IMR-90 (cell line): ENCODE measurements at regions not wholly inside any gene's neighbourhood (a gene's known extent, or its start where the extent isn't known, plus 50 kb on each side); places are given as distances from the start of the nearest gene placed in this dataset.

Source experiments
- ATAC-seq: fragments of 200-7000 bp; cut with Tn5 transposase; 2 replicates; pipeline ENCODE4 v1.9.1; 2020; ENCODE audit warnings: low read depth, mild to moderate bottlenecking, moderate library complexity
- BruUV-seq: library from RNA; stranded (reverse); fragments of 400-500 nt; replicated peaks from 2 replicates; lab custom pipeline; 2021; lab: Mats Ljungman, UMichigan
- CTCF ChIA-PET: fragments of 300-600 bp; formaldehyde crosslinking; extraction: SDS; loops from one replicate; lab custom pipeline; 2021; ENCODE audit warnings: antibody characterized with exemption; lab: Yijun Ruan, JAX
- POLR2A ChIA-PET: fragments of 300-600 bp; sonication (Branson Sonifier 250); formaldehyde crosslinking; loops from one replicate; lab custom pipeline; 2022; ENCODE audit warnings: antibody characterized with exemption; ENCODE audit not compliant: unreplicated experiment; lab: Charles Lee
- DNase-seq: peaks from one replicate; pipeline ENCODE4 v3.0.0; 2013
- H2AFZ ChIP-seq: replicated peaks from 2 replicates; pipeline ENCODE3; 2013; ENCODE audit warnings: low read length, mild to moderate bottlenecking; ENCODE audit not compliant: poor library complexity
- H2AK5ac ChIP-seq: 2 replicates; pipeline ENCODE4 v1.6.1; 2013; ENCODE audit warnings: low read depth, low read length, inconsistent platforms
- H2AK9ac ChIP-seq: replicated peaks from 2 replicates; pipeline ENCODE3; 2013; ENCODE audit warnings: mild to moderate bottlenecking, low read depth, low read length, moderate library complexity; ENCODE audit not compliant: poor library complexity
- H2BK120ac ChIP-seq: 2 replicates; pipeline ENCODE4 v1.6.1; 2013; ENCODE audit warnings: low read depth, low read length, inconsistent platforms
- H2BK15ac ChIP-seq: 3 replicates; pipeline ENCODE4 v1.6.1; 2013; ENCODE audit warnings: low read depth, low read length, inconsistent platforms
- H2BK20ac ChIP-seq: 2 replicates; pipeline ENCODE4 v1.6.1; 2013; ENCODE audit warnings: low read depth, mild to moderate bottlenecking, inconsistent platforms, low read length, moderate library complexity
- H2BK5ac ChIP-seq: 2 replicates; pipeline ENCODE4 v1.6.1; 2013; ENCODE audit warnings: mild to moderate bottlenecking, low read depth, low read length, inconsistent platforms; ENCODE audit not compliant: poor library complexity, severe bottlenecking
- H3K14ac ChIP-seq: replicated peaks from 2 replicates; pipeline ENCODE4 v1.6.1; 2013; ENCODE audit warnings: low read depth, low read length, inconsistent platforms
- H3K18ac ChIP-seq: 2 replicates; pipeline ENCODE4 v1.6.1; 2013; ENCODE audit warnings: low read depth, low read length, control low read depth
- H3K23ac ChIP-seq: 2 replicates; pipeline ENCODE4 v1.6.1; 2013; ENCODE audit warnings: low read depth, low read length, inconsistent platforms
- H3K27ac ChIP-seq: 2 replicates; pipeline ENCODE4 v1.5.1; 2013; ENCODE audit warnings: mild to moderate bottlenecking, control low read depth, low read length; ENCODE audit not compliant: insufficient read depth
- H3K27me3 ChIP-seq: 2 replicates; pipeline ENCODE4 v1.6.1; 2013; ENCODE audit warnings: low read length; ENCODE audit not compliant: control insufficient read depth, insufficient read depth
- H3K36me3 ChIP-seq: 2 replicates; pipeline ENCODE4 v1.6.1; 2013; ENCODE audit warnings: low read length, mixed read lengths; ENCODE audit not compliant: control insufficient read depth, insufficient read depth
- H3K4ac ChIP-seq: 2 replicates; pipeline ENCODE4 v1.6.1; 2013; ENCODE audit warnings: low read depth, low read length, inconsistent platforms
- H3K4me1 ChIP-seq: 2 replicates; pipeline ENCODE4 v1.6.1; 2013; ENCODE audit warnings: low read length, mixed read lengths; ENCODE audit not compliant: control insufficient read depth, insufficient read depth
- H3K4me2 ChIP-seq: 2 replicates; pipeline ENCODE4 v1.6.1; 2013; ENCODE audit warnings: low read depth, mild to moderate bottlenecking, control low read depth, low read length, moderate library complexity
- H3K4me3 ChIP-seq: 2 replicates; pipeline ENCODE4 v1.5.1; 2013; ENCODE audit warnings: low read depth, mild to moderate bottlenecking, control low read depth, low read length, moderate library complexity; ENCODE audit not compliant: insufficient read depth
- H3K56ac ChIP-seq: 2 replicates; pipeline ENCODE4 v1.6.1; 2013; ENCODE audit warnings: low read length, inconsistent platforms; ENCODE audit not compliant: insufficient read depth; ENCODE audit errors: extremely low read depth
- H3K79me1 ChIP-seq, 2 experiments: 2 replicates each; pipeline ENCODE4 v1.6.1; 2013; ENCODE audit warnings: low read length in 2 of 2, inconsistent platforms in 1 of 2, low read depth in 1 of 2
- H3K9ac ChIP-seq: 2 replicates; pipeline ENCODE4 v1.6.1; 2013; ENCODE audit warnings: low read depth, low read length, control low read depth
- H3K9me1 ChIP-seq: 2 replicates; pipeline ENCODE4 v1.6.1; 2013; ENCODE audit warnings: low read length, inconsistent platforms; ENCODE audit not compliant: insufficient read depth
- H3K9me3 ChIP-seq: 2 replicates; pipeline ENCODE4 v1.6.1; 2013; ENCODE audit warnings: low read length; ENCODE audit not compliant: control insufficient read depth, insufficient read depth
- H4K20me1 ChIP-seq: 2 replicates; pipeline ENCODE4 v1.6.1; 2013; ENCODE audit warnings: low read length, inconsistent platforms; ENCODE audit not compliant: insufficient read depth
- H4K5ac ChIP-seq: 2 replicates; pipeline ENCODE4 v1.6.1; 2013; ENCODE audit warnings: mild to moderate bottlenecking, low read depth, low read length, control low read depth
- H4K8ac ChIP-seq, 2 experiments: 2 replicates each; pipeline ENCODE4 v1.6.1; 2013; ENCODE audit warnings: low read depth in 2 of 2, low read length in 2 of 2, control low read depth in 1 of 2, inconsistent platforms in 1 of 2
- H4K91ac ChIP-seq: 2 replicates; pipeline ENCODE4 v1.6.1; 2013; ENCODE audit warnings: low read depth, low read length, inconsistent platforms; ENCODE audit not compliant: insufficient read depth
- BHLHE40 ChIP-seq: fragments of 150-350 bp; IDR thresholded peaks from 2 replicates; pipeline ENCODE4 v1.6.1; 2016; ENCODE audit warnings: mild to moderate bottlenecking, low read depth, low read length
- CEBPB ChIP-seq: IDR thresholded peaks from 2 replicates; pipeline ENCODE4 v1.6.1; 2012; ENCODE audit warnings: low read depth, low read length, improper control_type of control experiment
- CHD1 ChIP-seq: IDR thresholded peaks from 2 replicates; pipeline ENCODE4 v1.6.1; 2012; ENCODE audit warnings: low read depth, low read length, improper control_type of control experiment
- FOS ChIP-seq: fragments of 150-350 bp; IDR thresholded peaks from 2 replicates; pipeline ENCODE4 v1.6.1; 2016; ENCODE audit warnings: low read depth, low read length
- MAFK ChIP-seq: IDR thresholded peaks from 2 replicates; pipeline ENCODE4 v1.6.1; 2012; ENCODE audit warnings: low read depth, low read length, improper control_type of control experiment
- MAZ ChIP-seq: IDR thresholded peaks from 2 replicates; pipeline ENCODE4 v1.6.1; 2012; ENCODE audit warnings: low read depth, mild to moderate bottlenecking, low read length, improper control_type of control experiment, moderate library complexity, borderline replicate concordance
- MXI1 ChIP-seq: IDR thresholded peaks from 2 replicates; pipeline ENCODE4 v1.6.1; 2012; ENCODE audit warnings: low read depth, mild to moderate bottlenecking, low read length, moderate library complexity, borderline replicate concordance
- NFE2L2 ChIP-seq: fragments of 150-350 bp; IDR thresholded peaks from 2 replicates; pipeline ENCODE4 v1.6.1; 2016; ENCODE audit warnings: low read depth, mild to moderate bottlenecking, low read length
- POLR2A ChIP-seq: IDR thresholded peaks from 2 replicates; pipeline ENCODE4 v1.6.1; 2012; ENCODE audit warnings: mild to moderate bottlenecking, low read depth, low read length
- RAD21 ChIP-seq: IDR thresholded peaks from 2 replicates; pipeline ENCODE4 v1.6.1; 2012; ENCODE audit warnings: low read length, improper control_type of control experiment
- RCOR1 ChIP-seq: IDR thresholded peaks from 2 replicates; pipeline ENCODE4 v1.6.1; 2012; ENCODE audit warnings: mild to moderate bottlenecking, low read length, improper control_type of control experiment; ENCODE audit not compliant: insufficient replicate concordance
- RFX5 ChIP-seq: IDR thresholded peaks from 2 replicates; pipeline ENCODE4 v1.8.0; 2012; ENCODE audit warnings: low read depth, mild to moderate bottlenecking, low read length, moderate library complexity
- SMC3 ChIP-seq: fragments of 150-350 bp; IDR thresholded peaks from 2 replicates; pipeline ENCODE4 v1.6.1; 2016; ENCODE audit warnings: low read depth, mild to moderate bottlenecking, antibody characterized with exemption, low read length, moderate library complexity
- WGBS, 2 experiments: methylation state at CpG; one replicate each; pipeline versions ENCODE4 v1.1.5 to v1.1.7; 2013; ENCODE audit warnings: missing lambda C conversion rate in 2 of 2; ENCODE audit not compliant: insufficient read length in 1 of 2; ENCODE audit errors: extremely low coverage in 2 of 2; 5-methylcytosine and 5-hydroxymethylcytosine counted together
- dilution Hi-C: fragments of 300-500 bp; cut with HindIII; formaldehyde crosslinking; loops from one replicate; pipeline ENCODE4 v1.14.3; 2018; ENCODE audit warnings: low sequenced_read_pairs; ENCODE audit not compliant: unreplicated experiment
- in situ Hi-C: fragments of 300-500 bp; cut with MboI; formaldehyde crosslinking; loops from 3 replicates; pipeline ENCODE4 v1.14.3; 2019; ENCODE audit warnings: low sequenced_read_pairs, inconsistent platforms, mixed read lengths
- intact Hi-C: fragments of 100-400 bp; cut with micrococcal nuclease; formaldehyde crosslinking; loops from 2 replicates; pipeline ENCODE4 v1.10.0; 2022
- TF ChIP-seq, protein P1 (sequence below): conservative IDR thresholded peaks from 2 replicates; pipeline ENCODE4 v1.5.1; 2012; ENCODE audit warnings: mild to moderate bottlenecking, low read depth, low read length, improper control_type of control experiment
- TF ChIP-seq, protein P2 (sequence below): fragments of 150-350 bp; IDR thresholded peaks from 2 replicates; pipeline ENCODE4 v1.6.1; 2017; ENCODE audit warnings: mild to moderate bottlenecking, antibody characterized with exemption, low read length, low read depth
- TF ChIP-seq, protein P3 (sequence below): fragments of 150-350 bp; IDR thresholded peaks from 2 replicates; pipeline ENCODE4 v1.6.1; 2016; ENCODE audit warnings: low read depth, mild to moderate bottlenecking, low read length, moderate library complexity, borderline replicate concordance

DNA sequence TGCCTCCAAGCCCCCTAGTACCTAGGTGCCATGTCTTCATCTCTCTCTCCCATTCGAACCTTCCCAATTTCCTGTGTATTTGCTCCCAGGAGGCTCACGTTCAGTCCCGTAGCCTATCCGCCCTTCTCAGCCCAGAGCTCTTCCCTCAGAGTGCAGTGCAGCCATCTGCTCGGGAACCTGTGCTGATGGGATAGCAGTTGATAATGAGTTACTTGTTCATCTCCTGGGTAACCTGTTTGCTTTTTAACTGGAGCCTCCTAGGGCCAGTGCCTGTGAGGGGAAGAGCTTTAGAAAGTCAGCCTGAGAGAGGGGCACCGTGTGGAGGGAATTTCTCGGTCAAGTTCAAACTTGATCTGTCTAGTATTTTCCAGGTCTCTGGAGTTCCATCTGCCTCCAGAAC lies 229.8 kb upstream of the IL12B start:
- TF ChIP-seq MXI1 (no peak), RFX5 (no peak), NFE2L2 (no peak), BHLHE40 (no peak), POLR2A (no peak), RCOR1 (no peak), FOS (no peak), SMC3 (no peak), MAFK (no peak), MAZ (no peak), CEBPB (no peak), CHD1 (no peak), RAD21 (no peak)
- TF ChIP-seq, protein P1, sequence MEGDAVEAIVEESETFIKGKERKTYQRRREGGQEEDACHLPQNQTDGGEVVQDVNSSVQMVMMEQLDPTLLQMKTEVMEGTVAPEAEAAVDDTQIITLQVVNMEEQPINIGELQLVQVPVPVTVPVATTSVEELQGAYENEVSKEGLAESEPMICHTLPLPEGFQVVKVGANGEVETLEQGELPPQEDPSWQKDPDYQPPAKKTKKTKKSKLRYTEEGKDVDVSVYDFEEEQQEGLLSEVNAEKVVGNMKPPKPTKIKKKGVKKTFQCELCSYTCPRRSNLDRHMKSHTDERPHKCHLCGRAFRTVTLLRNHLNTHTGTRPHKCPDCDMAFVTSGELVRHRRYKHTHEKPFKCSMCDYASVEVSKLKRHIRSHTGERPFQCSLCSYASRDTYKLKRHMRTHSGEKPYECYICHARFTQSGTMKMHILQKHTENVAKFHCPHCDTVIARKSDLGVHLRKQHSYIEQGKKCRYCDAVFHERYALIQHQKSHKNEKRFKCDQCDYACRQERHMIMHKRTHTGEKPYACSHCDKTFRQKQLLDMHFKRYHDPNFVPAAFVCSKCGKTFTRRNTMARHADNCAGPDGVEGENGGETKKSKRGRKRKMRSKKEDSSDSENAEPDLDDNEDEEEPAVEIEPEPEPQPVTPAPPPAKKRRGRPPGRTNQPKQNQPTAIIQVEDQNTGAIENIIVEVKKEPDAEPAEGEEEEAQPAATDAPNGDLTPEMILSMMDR, result no peak
- TF ChIP-seq, protein P2, sequence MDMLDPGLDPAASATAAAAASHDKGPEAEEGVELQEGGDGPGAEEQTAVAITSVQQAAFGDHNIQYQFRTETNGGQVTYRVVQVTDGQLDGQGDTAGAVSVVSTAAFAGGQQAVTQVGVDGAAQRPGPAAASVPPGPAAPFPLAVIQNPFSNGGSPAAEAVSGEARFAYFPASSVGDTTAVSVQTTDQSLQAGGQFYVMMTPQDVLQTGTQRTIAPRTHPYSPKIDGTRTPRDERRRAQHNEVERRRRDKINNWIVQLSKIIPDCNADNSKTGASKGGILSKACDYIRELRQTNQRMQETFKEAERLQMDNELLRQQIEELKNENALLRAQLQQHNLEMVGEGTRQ, result no peak
- TF ChIP-seq, protein P3, sequence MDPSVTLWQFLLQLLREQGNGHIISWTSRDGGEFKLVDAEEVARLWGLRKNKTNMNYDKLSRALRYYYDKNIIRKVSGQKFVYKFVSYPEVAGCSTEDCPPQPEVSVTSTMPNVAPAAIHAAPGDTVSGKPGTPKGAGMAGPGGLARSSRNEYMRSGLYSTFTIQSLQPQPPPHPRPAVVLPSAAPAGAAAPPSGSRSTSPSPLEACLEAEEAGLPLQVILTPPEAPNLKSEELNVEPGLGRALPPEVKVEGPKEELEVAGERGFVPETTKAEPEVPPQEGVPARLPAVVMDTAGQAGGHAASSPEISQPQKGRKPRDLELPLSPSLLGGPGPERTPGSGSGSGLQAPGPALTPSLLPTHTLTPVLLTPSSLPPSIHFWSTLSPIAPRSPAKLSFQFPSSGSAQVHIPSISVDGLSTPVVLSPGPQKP, result no peak
- Histone ChIP-seq H4K20me1 (no peaks in the 10 kb centered on the region), H3K36me3 (no peaks in the 10 kb centered on the region), H3K79me1 (no peaks in the 10 kb centered on the region), H3K18ac (no peak overlapping the region), H3K4ac (no peak overlapping the region), H3K9ac (no peak overlapping the region), H3K27me3 (peaks cover 24% of the 10 kb centered on the region), H2BK20ac (no peak overlapping the region), H2AK9ac (no peak overlapping the region), H3K27ac (no peak overlapping the region), H3K9me3 (no peaks in the 10 kb centered on the region), H3K4me2 (no peak overlapping the region), H2BK120ac (no peak overlapping the region), H3K4me3 (no peak overlapping the region), H3K56ac (no peak overlapping the region), H2BK15ac (no peak overlapping the region), H3K14ac (no peak overlapping the region), H4K5ac (no peak overlapping the region), H2BK5ac (no peak overlapping the region), H4K91ac (no peak overlapping the region), H2AK5ac (no peak overlapping the region), H3K4me1 (no peaks in the 10 kb centered on the region), H4K8ac (no peak overlapping the region), H2AFZ (no peak overlapping the region), H3K9me1 (no peaks in the 10 kb centered on the region), H3K23ac (no peak overlapping the region)
- DNase-seq (no peak), ATAC-seq (no peak)
- intact Hi-C loops, result no loop called here
- dilution Hi-C loops, result no loop called here
- BruUV-seq, result no TSS peak
- POLR2A ChIA-PET, result no interaction called here
- in situ Hi-C loops, result no loop called here
- CTCF ChIA-PET, result no interaction called here
- WGBS, 2 experiments, result 50% methylated on average over 2 of the region's 7 CpGs; no CpG with 5 or more reads in 1 of the 2 experiments
